Aorta (tissue), 5 donors: ENCODE measurements at regions not wholly inside any gene's neighbourhood (a gene's known extent, or its start where the extent isn't known, plus 50 kb on each side); places are given as distances from the start of the nearest gene placed in this dataset.
"Not testable (repeated sequence)": the region's sequence is repeated elsewhere in the genome, so short reads cannot be mapped to it uniquely, and the experiment has no call there.

Source experiments
- ATAC-seq: fragments of 200-7000 bp; cut with Tn5 transposase; one replicate; pipeline ENCODE4 v1.9.1; 2022; ENCODE audit warnings: moderate library complexity; ENCODE audit not compliant: low FRiP score
- DNase-seq, 2 donors: peaks; one replicate each; pipeline ENCODE4 v3.0.0-alpha.2; 2020
- H3K27ac ChIP-seq, 2 donors: one replicate each; pipeline ENCODE4 v1.5.1; 2013; ENCODE audit warnings: low read length in 2 of 2, mild to moderate bottlenecking in 2 of 2, moderate library complexity in 2 of 2, control low read depth in 1 of 2, inconsistent platforms in 1 of 2, low read depth in 1 of 2
- H3K27me3 ChIP-seq, 2 donors: one replicate each; pipeline ENCODE4 v1.6.1; 2013; ENCODE audit warnings: control low read depth in 1 of 2, low read length in 1 of 2, mild to moderate bottlenecking in 1 of 2, moderate library complexity in 1 of 2; ENCODE audit not compliant: insufficient read depth in 2 of 2, control insufficient read depth in 1 of 2
- H3K36me3 ChIP-seq, 2 donors: one replicate each; pipeline ENCODE4 v1.6.1; 2013; ENCODE audit warnings: control low read depth in 1 of 2, low read length in 1 of 2, mild to moderate bottlenecking in 1 of 2; ENCODE audit not compliant: insufficient read depth in 2 of 2, control insufficient read depth in 1 of 2
- H3K4me1 ChIP-seq, 2 donors: one replicate each; pipeline ENCODE4 v1.6.1; 2013; ENCODE audit warnings: low read length in 2 of 2, control low read depth in 1 of 2, mild to moderate bottlenecking in 1 of 2, moderate library complexity in 1 of 2; ENCODE audit not compliant: insufficient read depth in 2 of 2, control insufficient read depth in 1 of 2
- H3K4me3 ChIP-seq, 2 donors: one replicate each; pipeline ENCODE4 v1.5.1; 2013; ENCODE audit warnings: low read length in 2 of 2, control low read depth in 1 of 2, mild to moderate bottlenecking in 1 of 2
- H3K9me3 ChIP-seq: one replicate; pipeline ENCODE4 v1.6.1; 2013; ENCODE audit warnings: mild to moderate bottlenecking, low read length; ENCODE audit not compliant: control insufficient read depth
- WGBS, 2 donors: extraction: QIAGEN DNeasy Blood & Tissue Kit; methylation state at CpG; one replicate each; pipeline ENCODE4 v1.1.7; 2013; 5-methylcytosine and 5-hydroxymethylcytosine counted together
- intact Hi-C, 2 donors: fragments of 100-400 bp; cut with DNase I; formaldehyde crosslinking; loops; one replicate each; pipeline versions ENCODE4 v1.14.2 to v1.15.0; 2022
- donor health status: healthy with polysubstance abuse.
- donor health status: Bipolar disorder and iron deficiency.
- donor health status: DM: no; HTN: no; CAD: no.
- donor health status: DM: no; HTN: no; CAD: no.
- donor health status: DM: yes; HTN: yes; CAD: no.

GRCh38 chr15:93341164-93341563 is 252.2 kb upstream of the RGMA start:
- intact Hi-C loops: no loop called here
- Histone ChIP-seq H3K27ac (no peak overlapping the region), H3K27me3 (peaks cover 0 to 3% of the 10 kb centered on the region in 2 donors), H3K4me1 (no peaks in the 10 kb centered on the region), H3K36me3 (no peaks in the 10 kb centered on the region), H3K4me3 (no peak overlapping the region), H3K9me3 (no peaks in the 10 kb centered on the region)
- WGBS, 2 donors: 85 to 97% methylated on average over 4 of the region's 4 CpGs
- no peak for DNase-seq
- ATAC-seq: no peak

GRCh38 chr15:93340406-93340805 is 251.4 kb upstream of the RGMA start:
- intact Hi-C loops: no loop called here
- no peaks in the 10 kb centered on the region for H3K9me3 ChIP-seq
- no peaks in the 10 kb centered on the region for H3K4me1 ChIP-seq
- DNase-seq: no peak
- H3K4me3 ChIP-seq: no peak overlapping the region
- WGBS, 2 donors: 6 to 9% methylated on average over 2 of the region's 2 CpGs
- no peaks in the 10 kb centered on the region for H3K36me3 ChIP-seq
- H3K27me3 ChIP-seq: peaks cover 0 to 3% of the 10 kb centered on the region in 2 donors
- H3K27ac ChIP-seq: no peak overlapping the region
- ATAC-seq: no peak

- DNase-seq (no peak), ATAC-seq (no peak)
- no peaks in the 10 kb centered on the region for H3K4me1 ChIP-seq
- no peak overlapping the region for H3K27ac ChIP-seq
- peaks cover 2% of the 10 kb centered on the region for H3K9me3 ChIP-seq
- 31 to 51% methylated on average over 6 of the region's 6 CpGs for WGBS, 2 donors
- intact Hi-C loops: no loop called here
- H3K36me3 ChIP-seq: no peaks in the 10 kb centered on the region
- H3K4me3 ChIP-seq: no peak overlapping the region
- H3K27me3 ChIP-seq: peaks cover 0 to 1% of the 10 kb centered on the region in 2 donors
Observed at GRCh38 chr15:93333796-93334195, 244.8 kb upstream of the RGMA start.

GRCh38 chr15:93333126-93333525 is 244.1 kb upstream of the RGMA start:
- H3K4me1 ChIP-seq, DNase-seq, H3K4me3 ChIP-seq, intact Hi-C loops, H3K9me3 ChIP-seq, H3K36me3 ChIP-seq, ATAC-seq, H3K27ac ChIP-seq, H3K27me3 ChIP-seq: not testable (repeated sequence)
- WGBS, 2 donors: 25 to 33% methylated on average over 13 to 16 of the region's 16 CpGs

- DNase-seq: no peak
- intact Hi-C loops: no loop called here
Observed at GRCh38 chr15:93332168-93332553, 243.2 kb upstream of the RGMA start.

GRCh38 chr15:93331545-93332167 is 242.6 kb upstream of the RGMA start:
- ATAC-seq: no peak
- Histone ChIP-seq H3K9me3 (peaks cover 2% of the 10 kb centered on the region), H3K4me3 (no peak overlapping the region), H3K36me3 (no peaks in the 10 kb centered on the region), H3K27ac (no peak overlapping the region), H3K27me3 (peaks cover 0 to 1% of the 10 kb centered on the region in 2 donors), H3K4me1 (no peaks in the 10 kb centered on the region)
- no peak for DNase-seq
- WGBS, 2 donors: 34 to 36% methylated on average over 9 of the region's 9 CpGs
- intact Hi-C loops: no loop called here

More at GRCh38 chr15:93332168-93332553, 243.2 kb upstream of the RGMA start:
- peaks cover 2% of the 10 kb centered on the region for H3K9me3 ChIP-seq
- no peak overlapping the region for H3K27ac ChIP-seq
- peaks cover 0 to 1% of the 10 kb centered on the region in 2 donors for H3K27me3 ChIP-seq
- H3K36me3 ChIP-seq: no peaks in the 10 kb centered on the region
- no peaks in the 10 kb centered on the region for H3K4me1 ChIP-seq
- 20 to 33% methylated on average over 4 of the region's 4 CpGs for WGBS, 2 donors
- no peak for ATAC-seq
- H3K4me3 ChIP-seq: no peak overlapping the region

- H3K27me3 ChIP-seq: peaks cover 0 to 1% of the 10 kb centered on the region in 2 donors
- H3K36me3 ChIP-seq: no peaks in the 10 kb centered on the region
- no peaks in the 10 kb centered on the region for H3K4me1 ChIP-seq
- intact Hi-C loops: no loop called here
- DNase-seq (no peak), ATAC-seq (no peak)
- H3K9me3 ChIP-seq: peaks cover 2% of the 10 kb centered on the region
- WGBS, 2 donors: 82% methylated on average over 6 of the region's 6 CpGs
- no peak overlapping the region for H3K4me3 ChIP-seq
- H3K27ac ChIP-seq: no peak overlapping the region
Observed at GRCh38 chr15:93330912-93331544, 242.0 kb upstream of the RGMA start.

- no peak overlapping the region for H3K4me3 ChIP-seq
- H3K36me3 ChIP-seq: no peaks in the 10 kb centered on the region
- no peaks in the 10 kb centered on the region for H3K4me1 ChIP-seq
- peaks cover 2% of the 10 kb centered on the region for H3K9me3 ChIP-seq
- H3K27ac ChIP-seq: no peak overlapping the region
- intact Hi-C loops: no loop called here
- ATAC-seq (no peak), DNase-seq (no peak)
- WGBS, 2 donors: 77 to 86% methylated on average over 2 of the region's 2 CpGs
- H3K27me3 ChIP-seq: peaks cover 0 to 1% of the 10 kb centered on the region in 2 donors
Observed at GRCh38 chr15:93327364-93327763, 238.4 kb upstream of the RGMA start.
